HG03280 (cell line): ENCODE measurements at regions not wholly inside any gene's neighbourhood (a gene's known extent, or its start where the extent isn't known, plus 50 kb on each side); places are given as distances from the start of the nearest gene placed in this dataset.
"Not testable (repeated sequence)": the region's sequence is repeated elsewhere in the genome, so short reads cannot be mapped to it uniquely, and the experiment has no call there.

Experiments used
- ATAC-seq: cut with Tn5 transposase; IDR thresholded peaks from one replicate; pipeline ENCODE4 v1.9.1; 2021; ENCODE audit warnings: mild to moderate bottlenecking, moderate library complexity; ENCODE audit not compliant: unreplicated experiment

DNA sequence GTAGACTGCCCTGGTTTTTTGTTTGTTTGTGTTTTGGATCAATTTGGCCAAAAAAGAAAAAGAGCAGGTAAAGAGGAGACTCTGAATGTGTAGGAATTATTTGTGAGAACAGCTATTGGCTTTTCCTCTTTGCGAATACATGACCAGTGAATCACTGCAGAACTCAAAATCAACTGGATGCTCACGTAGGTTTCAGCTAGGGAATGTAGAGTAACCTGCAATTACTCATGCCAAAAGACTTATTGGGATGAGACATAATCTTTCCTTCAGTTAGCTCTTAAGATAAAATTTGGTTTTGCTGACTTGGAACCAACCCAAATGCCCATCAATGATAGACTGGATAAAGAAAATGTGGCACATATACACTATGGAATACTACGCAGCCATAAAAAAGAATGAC, 348.0 kb downstream of the NPR3 start:
- no peak for ATAC-seq

DNA sequence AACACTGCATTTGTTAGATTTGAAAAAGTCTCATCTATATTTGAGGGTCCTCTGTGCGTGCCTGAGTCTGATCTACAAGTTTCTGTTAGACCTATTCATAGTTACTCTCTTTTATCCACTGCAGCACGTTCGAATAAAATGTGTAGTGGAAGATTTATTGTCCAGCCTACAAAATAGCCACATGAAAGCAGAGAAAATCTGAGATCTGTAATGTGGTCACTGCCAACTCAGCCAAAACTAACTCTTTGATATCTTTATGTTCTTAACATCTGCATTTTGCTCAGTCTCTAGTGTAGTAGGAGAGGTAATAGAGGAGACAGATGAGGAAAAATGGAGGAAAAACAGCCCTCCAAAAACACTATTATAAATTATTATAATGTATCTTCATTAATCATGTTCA, 354.0 kb downstream of the NPR3 start:
- ATAC-seq = no peak

GRCh38 chr5:33067291-33067690, 356.2 kb downstream of the NPR3 start:
- ATAC-seq = no peak

- ATAC-seq = no peak
These were observed 357.7 kb downstream of the NPR3 start for GRCh38 chr5:33068786-33069185.

- no peak for ATAC-seq
These were observed 361.2 kb downstream of the NPR3 start for GRCh38 chr5:33072296-33072695.

GRCh38 chr5:33072726-33073125, 361.6 kb downstream of the NPR3 start:
- no peak for ATAC-seq

- no peak for ATAC-seq
These were observed 362.8 kb downstream of the NPR3 start for GRCh38 chr5:33073881-33074327.

DNA sequence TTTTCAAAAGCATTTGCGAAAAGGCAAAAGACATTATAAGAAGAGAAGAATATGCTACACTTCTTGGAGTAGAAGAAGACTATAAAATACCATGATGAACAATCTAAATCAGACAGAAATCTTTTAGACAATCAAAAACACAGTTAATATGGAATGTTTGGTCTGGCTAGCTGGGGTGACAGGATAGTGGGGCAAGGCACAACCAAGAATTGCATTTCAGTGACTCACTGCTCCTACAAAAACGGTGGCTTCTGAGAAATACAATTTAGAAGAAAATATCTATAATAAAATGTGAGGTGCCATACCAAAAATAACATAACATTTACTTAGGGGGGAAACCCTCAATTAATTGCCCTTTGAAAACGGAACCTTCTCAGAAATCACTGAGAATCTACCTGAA, 363.4 kb downstream of the NPR3 start:
- ATAC-seq = no peak

DNA sequence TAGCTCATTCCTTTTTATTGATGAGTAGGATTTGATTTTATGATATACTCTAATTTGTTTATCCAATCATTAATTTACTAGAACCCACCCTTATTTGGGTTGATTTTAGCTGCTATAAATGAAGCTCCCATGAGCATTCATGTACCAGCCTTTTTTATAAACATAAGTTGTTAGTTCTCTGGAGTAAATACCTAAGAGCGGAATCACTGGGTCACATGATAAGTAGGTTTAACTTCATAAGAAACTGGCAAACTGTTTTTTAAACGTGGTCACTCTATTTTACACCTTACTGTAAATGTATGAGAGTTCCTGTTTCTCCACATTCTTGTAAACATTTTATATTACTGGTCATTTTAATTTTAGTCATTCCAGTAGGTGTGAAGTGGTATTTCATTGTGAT, 364.6 kb downstream of the NPR3 start:
- no peak for ATAC-seq

DNA sequence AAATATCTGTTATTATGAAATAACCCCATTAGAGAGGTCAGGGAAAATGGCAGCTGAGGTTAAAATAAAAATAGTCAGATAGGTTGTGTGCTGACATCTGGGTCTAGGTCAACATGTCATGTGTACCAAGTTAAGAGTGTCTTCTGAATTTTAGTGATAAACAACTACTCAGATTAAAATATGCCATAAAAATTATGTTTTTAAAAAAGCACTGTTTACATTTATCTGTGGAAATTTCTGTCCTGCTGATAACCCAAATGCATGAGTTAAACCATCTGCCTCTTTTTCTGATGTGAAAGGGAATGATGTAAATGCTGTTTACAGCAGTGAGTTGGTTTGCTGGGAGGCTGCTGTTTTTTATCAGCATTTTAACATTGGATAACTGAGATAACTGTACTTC, 361.2 kb upstream of the TARS1 start:
- no peak for ATAC-seq

- no peak for ATAC-seq
These were observed 360.5 kb upstream of the TARS1 start for GRCh38 chr5:33080287-33080686.

DNA sequence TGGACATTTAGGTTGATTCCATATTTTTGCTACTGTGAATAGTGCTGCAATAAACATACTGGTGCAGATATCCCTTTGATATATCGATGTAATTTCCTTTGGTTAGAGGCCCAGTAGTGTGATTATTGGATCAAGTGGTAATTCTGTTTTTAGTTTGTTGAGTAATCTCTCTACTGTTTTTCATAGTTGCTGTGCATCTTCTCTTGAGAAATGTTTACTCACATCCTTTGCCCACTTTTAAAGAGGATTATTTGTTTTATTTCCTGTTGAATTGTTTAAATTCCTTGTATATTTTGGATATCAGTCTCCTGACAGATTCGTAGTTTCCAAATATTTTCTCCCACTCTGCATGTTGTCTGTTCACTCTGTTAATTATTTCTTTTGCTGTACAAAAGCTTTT, 352.6 kb upstream of the TARS1 start:
- no peak for ATAC-seq

DNA sequence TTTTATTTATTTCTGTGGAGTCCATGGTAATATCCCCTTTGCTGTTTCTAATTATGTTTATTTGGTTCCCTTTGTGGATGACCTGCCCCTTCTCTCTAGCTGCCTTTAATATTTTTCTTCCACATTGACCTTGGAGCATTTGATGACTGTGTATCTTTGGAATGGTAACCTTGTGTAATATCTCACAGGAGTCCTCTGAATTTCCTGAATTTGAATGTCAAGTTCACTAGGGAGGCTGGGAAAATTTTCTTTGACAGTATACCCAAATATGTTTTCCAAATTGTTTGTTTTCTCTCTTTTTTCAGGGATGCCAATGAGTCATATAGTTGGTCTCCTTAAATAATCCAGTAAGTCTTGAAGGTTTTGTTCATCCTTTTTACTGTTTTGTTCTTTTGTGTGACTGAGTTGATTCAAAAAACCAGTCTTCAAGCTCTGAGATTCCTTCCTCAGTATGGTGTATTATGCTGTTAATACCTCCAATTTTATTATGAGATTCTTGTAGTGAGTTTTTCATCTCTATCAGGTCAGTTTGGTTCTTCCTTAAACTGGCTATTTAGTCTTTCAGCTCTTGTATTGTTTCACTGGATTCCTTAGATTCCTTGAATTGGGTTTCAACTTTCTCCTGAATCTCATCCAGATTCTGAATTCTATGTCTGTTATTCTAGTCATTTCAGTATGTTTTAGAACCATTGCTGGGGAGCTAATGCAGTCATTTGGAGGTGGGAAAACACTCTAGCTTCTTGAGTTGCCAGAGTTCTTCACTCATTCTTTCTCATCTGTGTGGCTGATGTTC, 349.0 kb upstream of the TARS1 start:
- ATAC-seq = no peak

- no peak for ATAC-seq
These were observed 348.0 kb upstream of the TARS1 start for GRCh38 chr5:33092719-33093118.

- no peak for ATAC-seq
These were observed 338.2 kb upstream of the TARS1 start for GRCh38 chr5:33102551-33102950.

DNA sequence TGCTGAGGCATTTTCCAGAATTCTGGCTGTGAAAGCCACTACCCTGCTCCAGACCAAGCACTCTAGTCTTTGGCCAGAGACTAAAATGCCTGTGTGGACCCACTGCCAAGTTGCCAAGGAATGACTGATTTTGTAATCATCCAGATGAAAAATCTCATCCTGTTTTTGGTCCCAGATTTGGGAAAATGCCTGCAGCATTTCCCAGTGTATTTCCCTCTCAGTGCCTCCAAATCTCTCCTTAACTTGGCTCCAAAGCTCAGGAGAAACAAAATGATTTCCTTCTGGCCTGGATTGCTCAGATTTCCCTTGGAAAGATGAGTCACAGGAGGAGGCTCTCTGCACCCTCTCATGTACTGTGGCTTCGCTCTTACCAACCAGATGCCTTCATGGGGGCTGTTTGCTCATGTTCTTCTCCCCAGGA, 335.2 kb upstream of the TARS1 start:
- no peak for ATAC-seq

DNA sequence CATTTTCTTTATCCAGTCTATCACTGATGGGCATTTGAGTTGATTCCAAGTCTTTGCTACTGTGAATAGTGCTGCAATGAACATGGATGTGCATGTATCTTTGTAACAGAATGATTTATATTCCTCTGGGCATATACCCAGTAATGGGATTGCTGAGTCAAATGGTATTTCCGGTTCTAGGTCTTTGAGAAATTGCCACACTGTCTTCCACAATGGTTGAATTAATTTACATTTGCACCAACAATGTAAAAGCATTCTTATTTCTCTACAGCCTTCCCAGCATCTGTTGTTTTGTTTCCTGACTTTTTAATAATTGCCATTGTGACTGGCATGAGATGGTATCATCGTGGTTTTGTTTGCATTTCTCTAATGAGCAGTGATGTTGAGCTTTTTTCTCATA, 330.3 kb upstream of the TARS1 start:
- not testable (repeated sequence) for ATAC-seq

- ATAC-seq = no peak
These were observed 326.4 kb upstream of the TARS1 start for GRCh38 chr5:33114361-33114760.

- no peak for ATAC-seq
These were observed 325.3 kb upstream of the TARS1 start for GRCh38 chr5:33115467-33115866.

GRCh38 chr5:33118761-33119415, 321.9 kb upstream of the TARS1 start:
- no peak for ATAC-seq

GRCh38 chr5:33120671-33121070, 320.1 kb upstream of the TARS1 start:
- ATAC-seq = no peak

DNA sequence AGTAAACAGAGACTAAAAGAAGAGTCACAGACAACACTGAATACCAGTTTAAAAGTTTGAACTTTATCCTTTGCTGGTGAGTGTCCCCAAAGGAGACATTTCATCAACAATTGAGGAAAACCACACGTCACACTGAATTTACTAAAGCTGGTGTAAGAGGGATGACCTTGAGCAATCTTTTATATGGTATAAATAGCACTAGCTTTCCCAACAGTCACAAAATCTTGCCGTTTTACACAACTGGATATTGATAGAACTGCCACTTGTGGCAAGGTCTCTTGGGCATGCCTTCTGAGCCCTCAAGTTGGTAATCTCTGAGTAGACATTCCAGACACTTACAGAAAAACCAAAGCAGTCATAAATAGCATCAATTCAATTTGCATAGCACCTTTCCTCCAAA, 311.5 kb upstream of the TARS1 start:
- no peak for ATAC-seq

- no peak for ATAC-seq
These were observed 304.0 kb upstream of the TARS1 start for GRCh38 chr5:33136785-33137184.
